Neural progenitor cell (in vitro differentiated cells): ENCODE measurements at regions not wholly inside any gene's neighbourhood (a gene's known extent, or its start where the extent isn't known, plus 50 kb on each side); places are given as distances from the start of the nearest gene placed in this dataset.

ENCODE experiments used
- DNase-seq: peaks from one replicate; pipeline ENCODE4 v3.0.0-alpha.2; 2016; ENCODE audit warnings: low spot score
- H2AFZ ChIP-seq: fragments of 200-600 bp; sonication (generic); replicated peaks from 2 replicates; pipeline ENCODE4 v1.6.1; 2016; ENCODE audit warnings: antibody characterized with exemption
- H3F3A ChIP-seq: fragments of 200-600 bp; sonication (generic); 2 replicates; pipeline ENCODE4 v1.6.1; 2016; ENCODE audit warnings: antibody characterized with exemption, low read depth
- H3K27ac ChIP-seq: fragments of 200-600 bp; sonication (generic); 2 replicates; pipeline ENCODE4 v1.5.1; 2016; ENCODE audit warnings: mild to moderate bottlenecking
- H3K27me3 ChIP-seq: fragments of 200-600 bp; sonication (generic); 2 replicates; pipeline ENCODE4 v1.6.1; 2016; ENCODE audit warnings: mild to moderate bottlenecking, moderate library complexity
- H3K36me3 ChIP-seq: fragments of 200-600 bp; sonication (generic); 2 replicates; pipeline ENCODE4 v1.5.1; 2016
- H3K4me1 ChIP-seq: fragments of 200-600 bp; sonication (generic); 2 replicates; pipeline ENCODE4 v1.6.1; 2016; ENCODE audit warnings: mixed run types
- H3K4me2 ChIP-seq: fragments of 200-600 bp; sonication (generic); 2 replicates; pipeline ENCODE4 v1.6.1; 2016
- H3K4me3 ChIP-seq: fragments of 200-600 bp; sonication (generic); 2 replicates; pipeline ENCODE4 v1.5.1; 2016
- H3K79me2 ChIP-seq: fragments of 200-600 bp; sonication (generic); 2 replicates; pipeline ENCODE4 v1.6.1; 2016; ENCODE audit warnings: low read depth
- H3K9ac ChIP-seq: fragments of 200-600 bp; sonication (generic); 2 replicates; pipeline ENCODE4 v1.6.1; 2016
- H3K9me3 ChIP-seq: fragments of 200-600 bp; sonication (generic); 2 replicates; pipeline ENCODE4 v1.5.1; 2016; ENCODE audit warnings: low read depth
- H4K20me1 ChIP-seq: fragments of 200-600 bp; sonication (generic); 2 replicates; pipeline ENCODE4 v1.6.1; 2016; ENCODE audit warnings: low read depth
- H3K27ac Mint-ChIP-seq: 3 replicates; pipeline ENCODE4 v1.8.0; 2021; ENCODE audit warnings: mixed read lengths
- H3K27me3 Mint-ChIP-seq: 2 replicates; pipeline ENCODE4 v1.8.0; 2022; ENCODE audit warnings: low read depth, mild to moderate bottlenecking, inconsistent platforms, moderate library complexity, mixed read lengths; ENCODE audit not compliant: insufficient read depth
- H3K36me3 Mint-ChIP-seq: 3 replicates; pipeline ENCODE4 v1.8.0; 2021; ENCODE audit warnings: mixed read lengths
- H3K4me1 Mint-ChIP-seq: 3 replicates; pipeline ENCODE4 v1.8.0; 2021; ENCODE audit warnings: mixed read lengths
- H3K4me3 Mint-ChIP-seq: 3 replicates; pipeline ENCODE4 v1.8.0; 2021; ENCODE audit warnings: mild to moderate bottlenecking, moderate library complexity, mixed read lengths
- H3K9me3 Mint-ChIP-seq: 3 replicates; pipeline ENCODE4 v1.8.0; 2020; ENCODE audit warnings: mixed read lengths
- EZH2 ChIP-seq: fragments of 200-600 bp; sonication (generic); IDR thresholded peaks from 2 replicates; pipeline ENCODE4 v1.6.1; 2017; ENCODE audit warnings: antibody characterized with exemption, mild to moderate bottlenecking, moderate library complexity
- EZH2phosphoT487 ChIP-seq: fragments of 200-600 bp; sonication (generic); IDR thresholded peaks from 2 replicates; pipeline ENCODE4 v1.6.1; 2017; ENCODE audit warnings: antibody characterized with exemption
- TF ChIP-seq, protein P1 (sequence below): fragments of 200-600 bp; sonication (generic); IDR thresholded peaks from 2 replicates; pipeline ENCODE4 v1.5.1; 2017; ENCODE audit warnings: antibody characterized with exemption, mild to moderate bottlenecking

DNA sequence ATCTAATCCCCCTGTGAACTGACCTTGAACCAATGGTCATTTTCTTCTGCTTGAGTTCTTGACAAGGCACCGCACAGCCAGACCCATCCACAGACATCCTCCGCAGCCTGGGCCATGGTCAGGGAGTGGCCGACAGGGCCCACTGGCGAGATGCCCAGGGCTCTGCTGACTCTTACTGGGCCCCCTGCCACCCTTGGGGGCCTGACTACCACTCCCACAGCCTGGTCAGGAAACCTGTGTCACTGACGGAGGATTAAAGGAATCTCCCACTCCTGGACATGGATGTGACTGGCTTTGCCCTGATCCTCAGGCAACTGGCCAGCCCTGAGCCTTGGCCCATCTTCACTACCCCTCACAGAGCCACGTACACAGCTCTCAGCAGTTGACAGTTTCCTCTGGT, 50.4 kb upstream of the ENO4 start:
- H3K36me3 ChIP-seq: no peaks in the 10 kb centered on the region
- no peak overlapping the region for H3K9ac ChIP-seq
- no peak overlapping the region for H3K27ac ChIP-seq
- Mint-ChIP-seq H3K4me1 (no peaks in the 10 kb centered on the region), H3K9me3 (peaks cover 10% of the 10 kb centered on the region), H3K27me3 (peaks cover 12% of the 10 kb centered on the region), H3K27ac (no peak overlapping the region), H3K36me3 (no peaks in the 10 kb centered on the region), H3K4me3 (no peak overlapping the region)
- TF ChIP-seq EZH2 (no peak), EZH2phosphoT487 (no peak)
- TF ChIP-seq, protein P1, sequence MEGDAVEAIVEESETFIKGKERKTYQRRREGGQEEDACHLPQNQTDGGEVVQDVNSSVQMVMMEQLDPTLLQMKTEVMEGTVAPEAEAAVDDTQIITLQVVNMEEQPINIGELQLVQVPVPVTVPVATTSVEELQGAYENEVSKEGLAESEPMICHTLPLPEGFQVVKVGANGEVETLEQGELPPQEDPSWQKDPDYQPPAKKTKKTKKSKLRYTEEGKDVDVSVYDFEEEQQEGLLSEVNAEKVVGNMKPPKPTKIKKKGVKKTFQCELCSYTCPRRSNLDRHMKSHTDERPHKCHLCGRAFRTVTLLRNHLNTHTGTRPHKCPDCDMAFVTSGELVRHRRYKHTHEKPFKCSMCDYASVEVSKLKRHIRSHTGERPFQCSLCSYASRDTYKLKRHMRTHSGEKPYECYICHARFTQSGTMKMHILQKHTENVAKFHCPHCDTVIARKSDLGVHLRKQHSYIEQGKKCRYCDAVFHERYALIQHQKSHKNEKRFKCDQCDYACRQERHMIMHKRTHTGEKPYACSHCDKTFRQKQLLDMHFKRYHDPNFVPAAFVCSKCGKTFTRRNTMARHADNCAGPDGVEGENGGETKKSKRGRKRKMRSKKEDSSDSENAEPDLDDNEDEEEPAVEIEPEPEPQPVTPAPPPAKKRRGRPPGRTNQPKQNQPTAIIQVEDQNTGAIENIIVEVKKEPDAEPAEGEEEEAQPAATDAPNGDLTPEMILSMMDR: no peak
- no peak for DNase-seq
- H4K20me1 ChIP-seq: no peaks in the 10 kb centered on the region
- peaks cover 11% of the 10 kb centered on the region for H3K4me1 ChIP-seq
- no peak overlapping the region for H3K4me3 ChIP-seq
- peaks cover 65% of the 10 kb centered on the region for H3K27me3 ChIP-seq
- no peaks in the 10 kb centered on the region for H3F3A ChIP-seq
- H3K4me2 ChIP-seq: no peak overlapping the region
- H3K79me2 ChIP-seq: no peaks in the 10 kb centered on the region
- H3K9me3 ChIP-seq: no peaks in the 10 kb centered on the region
- H2AFZ ChIP-seq: no peak overlapping the region
